Stimulated activated CD4-positive, alpha-beta T cell treated with anti-CD3 and anti-CD28 coated beads, Interleukin-2, amount 100 ng/mL, for 24 hours (primary cell): ENCODE measurements at regions not wholly inside any gene's neighbourhood (a gene's known extent, or its start where the extent isn't known, plus 50 kb on each side); places are given as distances from the start of the nearest gene placed in this dataset.
"Not testable (repeated sequence)": the region's sequence is repeated elsewhere in the genome, so short reads cannot be mapped to it uniquely, and the experiment has no call there.

Experiments
- DNase-seq, 2 donors: peaks; one replicate each; pipeline ENCODE4 v3.0.0-alpha.2; 2020

DNA sequence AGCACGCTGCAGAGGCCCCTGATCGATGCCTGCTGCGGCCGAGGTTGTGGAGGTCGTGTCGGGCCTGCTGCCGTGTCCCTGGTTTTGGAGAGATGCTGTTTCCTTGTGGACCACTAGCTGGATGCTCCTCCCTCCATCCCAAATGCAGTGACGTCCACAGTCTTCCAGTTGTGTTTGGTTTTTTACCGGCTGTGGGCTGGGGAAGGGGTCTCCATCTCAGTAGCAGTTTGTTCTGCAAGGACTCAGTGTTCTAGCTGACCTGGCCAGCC, 143.0 kb upstream of the SHH start:
- no peak for DNase-seq

DNA sequence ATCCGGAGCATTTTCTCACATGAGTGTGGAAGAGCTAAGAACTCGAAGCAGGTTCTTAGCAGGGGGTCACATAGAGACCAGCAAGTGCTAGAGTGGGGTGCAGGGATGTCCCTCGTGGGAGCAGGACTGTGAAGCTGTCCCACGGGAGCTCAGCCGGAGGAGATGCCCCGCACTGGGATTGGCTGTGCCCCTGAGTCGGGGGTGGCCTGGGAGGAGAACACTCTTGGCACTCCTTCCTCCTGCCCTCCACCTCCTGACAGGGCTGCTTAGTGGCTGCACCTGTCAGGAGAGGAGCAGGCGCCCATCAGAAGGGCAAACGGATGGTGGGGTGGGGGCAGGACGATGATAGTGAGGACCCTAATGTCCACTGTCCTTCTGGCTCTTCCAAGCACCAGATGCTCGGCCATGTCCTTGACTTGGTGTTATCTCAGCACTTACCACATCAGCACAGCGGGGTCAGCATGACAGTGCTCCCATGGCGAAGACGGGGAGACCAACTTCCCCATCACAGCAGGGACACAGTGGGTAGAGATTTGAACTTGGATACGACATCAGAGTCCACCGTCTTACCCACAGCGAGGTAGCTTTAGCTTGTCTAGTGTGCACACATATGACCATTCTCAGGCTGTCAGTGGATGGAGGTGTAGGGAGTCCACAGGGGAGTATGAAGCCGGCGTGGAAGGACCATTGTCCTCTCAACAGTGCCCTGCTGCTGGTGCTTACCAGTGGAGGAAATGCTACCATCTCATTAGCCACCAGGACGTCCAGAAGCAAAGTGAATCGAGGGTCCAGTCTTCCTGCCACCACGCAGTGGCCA, 142.5 kb upstream of the SHH start:
- no peak for DNase-seq

DNA sequence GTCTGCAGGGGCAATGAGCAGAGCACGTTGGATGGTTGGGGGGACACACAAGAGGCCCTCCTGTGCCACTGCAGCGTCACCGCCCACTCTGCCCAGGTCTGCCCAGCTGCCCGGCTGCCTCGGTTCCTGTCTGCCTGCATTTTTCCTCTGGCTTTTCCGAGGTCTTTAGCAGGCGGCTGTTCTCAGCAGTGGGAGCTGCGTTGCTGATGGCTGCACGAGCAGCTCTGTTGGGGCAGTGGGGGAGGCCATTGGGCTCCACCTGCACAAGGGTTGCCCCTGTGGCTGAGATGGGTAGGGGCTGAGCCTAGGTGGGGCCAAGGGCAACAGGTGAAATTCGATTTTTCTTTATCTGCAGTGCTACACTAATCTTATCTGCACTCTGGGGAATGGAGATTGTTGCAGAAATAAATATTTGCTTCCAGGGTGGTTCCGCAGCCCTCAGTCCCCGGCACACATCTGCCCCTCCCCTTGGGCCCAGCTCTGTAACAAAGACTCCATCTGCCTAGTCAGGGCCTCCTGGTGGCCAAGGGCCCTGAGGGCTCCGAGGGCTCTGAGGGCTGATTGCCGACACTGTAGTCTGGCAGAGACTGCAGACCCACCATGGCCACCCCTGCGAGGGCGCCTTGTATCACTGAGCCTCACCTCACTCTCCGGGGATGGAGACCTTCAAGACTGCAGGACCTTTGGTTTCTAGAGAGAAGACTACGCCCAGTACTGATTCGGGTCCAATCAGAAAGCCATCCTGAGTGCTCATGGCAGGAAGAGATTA, 141.7 kb upstream of the SHH start:
- no peak for DNase-seq

DNA sequence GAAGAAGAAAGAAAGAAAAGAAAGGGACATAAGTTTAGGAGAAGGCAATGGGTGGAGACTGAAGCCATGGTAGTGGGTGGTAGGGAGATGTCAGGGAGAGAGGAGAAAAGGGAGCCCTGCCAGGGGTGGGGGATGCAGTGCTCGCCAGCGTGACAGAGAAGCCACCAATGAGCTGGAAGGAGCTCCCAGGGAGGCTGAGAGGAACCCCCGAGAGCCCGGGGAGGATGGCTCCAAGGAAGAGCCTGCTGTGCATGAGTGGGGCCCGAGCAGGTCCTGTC, 141.2 kb upstream of the SHH start:
- DNase-seq: no peak

DNA sequence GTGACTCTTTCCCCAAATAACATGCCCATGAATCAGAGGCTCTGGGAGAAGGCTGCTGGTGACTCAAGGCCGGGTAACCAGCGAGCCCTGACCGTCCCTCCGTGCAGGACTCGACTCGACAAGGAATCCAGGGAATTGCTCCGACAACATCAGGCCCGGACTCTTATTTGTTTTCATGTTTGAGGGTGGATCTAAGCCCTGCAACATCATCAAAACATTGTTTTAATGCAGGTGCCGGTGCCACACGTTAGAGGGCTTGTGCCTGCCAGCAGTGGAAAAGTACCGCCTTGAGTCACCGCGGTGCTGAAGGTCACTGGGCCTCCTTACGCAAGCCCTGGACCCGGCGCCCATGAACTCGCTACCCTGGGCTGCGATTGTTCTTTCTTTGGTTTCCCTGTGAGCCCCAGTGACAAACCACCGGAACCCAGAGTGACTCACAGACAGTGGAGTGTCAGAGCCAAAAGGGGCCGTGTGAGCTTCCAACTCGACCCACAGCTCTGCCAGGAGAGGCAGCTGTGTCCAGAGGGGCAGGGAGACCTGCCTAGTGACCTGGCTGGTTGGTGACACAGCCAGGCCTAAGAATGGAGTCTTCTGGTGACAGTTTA, 139.4 kb upstream of the SHH start:
- no peak for DNase-seq

DNA sequence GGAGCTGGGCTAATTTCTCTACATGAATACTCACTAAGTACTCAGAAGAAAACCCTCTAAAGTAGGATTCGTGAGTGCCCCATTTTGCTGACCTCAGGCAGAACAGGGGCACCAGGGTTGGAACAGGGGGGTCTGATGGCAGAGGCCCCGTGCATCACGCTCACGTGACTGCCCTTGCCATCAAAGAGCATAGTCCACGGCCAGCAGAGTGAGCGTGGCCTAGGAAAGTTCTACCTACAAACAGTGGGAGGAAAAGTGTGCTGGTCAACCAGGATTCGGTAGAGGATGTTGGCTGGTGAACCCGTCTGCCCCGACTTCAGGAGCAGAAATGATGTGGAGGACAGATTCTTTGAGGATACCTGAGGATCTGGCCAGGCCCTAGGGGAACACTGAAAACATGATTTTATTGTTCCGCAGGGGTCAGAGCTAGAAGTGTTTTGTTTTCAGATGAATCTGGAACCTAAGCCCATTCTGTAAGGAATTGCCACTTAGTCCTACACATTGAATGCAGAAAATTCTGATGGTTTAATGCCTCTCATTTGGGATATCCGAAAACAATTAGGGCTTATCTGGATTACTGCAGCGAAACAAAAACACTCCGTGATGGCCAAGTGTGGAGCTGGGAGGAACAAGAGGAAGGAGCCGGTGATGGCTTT, 138.8 kb upstream of the SHH start:
- no peak for DNase-seq

DNA sequence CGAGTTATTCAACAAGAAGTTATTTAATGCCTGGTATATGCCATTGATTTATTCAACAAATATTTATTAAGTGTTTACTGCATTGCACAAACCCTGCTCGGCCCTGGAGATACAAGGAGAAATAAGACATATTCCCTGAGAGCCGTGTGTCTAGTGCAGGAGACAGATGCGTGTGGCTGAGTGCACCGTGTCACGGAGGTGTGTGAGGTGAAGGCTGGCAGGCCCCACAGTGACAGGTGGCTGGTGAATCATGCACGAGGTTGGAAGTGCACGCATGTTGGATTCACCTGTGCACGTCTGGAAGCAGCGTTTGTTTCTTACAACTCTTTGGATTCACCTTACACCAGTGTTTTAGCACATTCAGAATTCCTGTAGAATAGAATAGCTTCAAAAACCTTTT, 136.6 kb upstream of the SHH start:
- no peak for DNase-seq

DNA sequence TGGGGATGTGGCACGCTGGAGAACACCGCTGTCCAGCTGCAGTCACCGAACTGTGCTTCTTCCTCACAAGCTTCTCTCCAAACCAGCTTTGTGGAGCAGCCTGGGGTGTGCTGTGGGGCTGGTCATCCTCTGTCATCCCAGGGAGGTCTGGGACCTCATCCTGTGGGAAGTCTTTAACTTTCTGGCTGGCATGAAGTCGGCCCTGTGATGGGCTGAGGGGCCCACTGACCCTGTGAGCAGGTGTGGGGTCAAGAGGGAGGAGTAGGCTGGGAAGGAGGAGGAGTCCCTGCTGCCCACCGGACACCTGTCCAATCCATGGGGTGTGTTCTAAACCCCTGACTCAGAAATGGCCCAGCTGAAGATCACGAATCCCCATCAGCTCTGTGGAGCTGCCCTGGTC, 136.2 kb upstream of the SHH start:
- DNase-seq: no peak

DNA sequence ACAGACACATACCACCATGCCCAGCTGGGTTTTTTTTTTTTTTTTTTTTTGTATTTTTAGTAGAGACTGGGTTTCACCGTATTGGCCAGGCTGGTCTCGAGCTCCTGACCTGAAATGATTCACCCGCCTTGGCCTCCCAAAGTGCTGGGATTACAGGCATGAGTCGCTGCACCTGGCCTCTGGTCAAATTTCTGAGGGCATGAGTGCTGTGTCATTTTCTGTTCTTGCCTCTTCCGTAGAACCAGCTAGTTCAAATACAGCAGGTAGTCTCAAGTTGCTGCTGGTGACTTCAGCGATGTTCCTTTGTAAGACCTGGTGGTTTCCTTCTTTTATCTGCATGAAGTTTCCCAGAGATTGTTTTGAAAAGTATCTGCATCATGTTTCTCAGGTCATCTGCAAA, 134.8 kb upstream of the SHH start:
- DNase-seq: no peak

DNA sequence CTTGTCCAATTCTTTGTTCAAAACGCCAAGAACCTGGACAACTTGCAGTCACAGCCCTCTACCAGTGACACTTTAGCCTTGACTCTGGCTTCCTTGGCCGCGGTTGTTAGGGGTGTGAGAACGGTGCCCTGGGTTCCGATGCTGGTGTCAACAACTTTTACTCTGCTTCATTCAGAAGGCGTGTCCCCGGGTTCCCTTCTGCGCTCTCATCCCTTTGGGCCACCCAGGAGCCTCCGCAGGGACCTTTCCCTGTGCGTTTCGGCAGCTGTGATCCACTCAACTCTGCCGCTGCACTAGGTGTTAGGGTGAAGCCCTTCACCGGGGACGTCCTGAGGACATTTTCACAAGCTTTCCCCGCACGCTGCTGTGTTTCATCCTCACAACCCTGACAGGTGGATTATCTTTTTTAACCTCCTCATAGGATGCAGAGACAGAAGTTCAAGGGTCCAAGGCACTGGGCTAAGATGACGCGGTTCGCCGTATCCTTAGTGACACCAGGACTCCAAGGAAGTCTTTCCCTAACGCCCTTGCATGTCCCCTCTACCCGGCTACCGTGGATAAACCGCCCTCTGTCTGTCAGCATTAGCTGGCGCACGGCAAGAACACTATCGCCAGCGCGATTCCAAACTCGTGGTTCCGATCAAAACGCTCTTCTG, 133.5 kb upstream of the SHH start:
- no peak for DNase-seq

DNA sequence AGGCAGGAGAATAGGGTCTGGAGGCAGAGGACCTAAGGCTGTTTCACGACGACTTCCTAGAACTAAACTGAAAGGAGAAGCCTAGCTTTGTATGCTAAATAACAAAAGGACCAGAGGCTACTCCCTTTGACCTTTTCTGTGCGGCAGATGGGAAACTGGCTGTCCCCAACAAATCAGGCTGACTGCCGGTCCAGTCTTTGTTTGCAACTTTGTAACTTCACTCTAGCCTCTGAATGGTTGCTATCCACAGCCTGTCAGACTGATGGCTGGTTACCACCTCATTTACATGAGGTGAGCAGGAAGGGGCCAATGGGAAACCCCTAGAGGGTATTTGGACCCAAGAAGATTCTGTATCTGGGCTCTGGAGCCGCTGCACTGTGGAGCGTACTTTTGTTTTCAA, 132.6 kb upstream of the SHH start:
- DNase-seq: no peak

DNA sequence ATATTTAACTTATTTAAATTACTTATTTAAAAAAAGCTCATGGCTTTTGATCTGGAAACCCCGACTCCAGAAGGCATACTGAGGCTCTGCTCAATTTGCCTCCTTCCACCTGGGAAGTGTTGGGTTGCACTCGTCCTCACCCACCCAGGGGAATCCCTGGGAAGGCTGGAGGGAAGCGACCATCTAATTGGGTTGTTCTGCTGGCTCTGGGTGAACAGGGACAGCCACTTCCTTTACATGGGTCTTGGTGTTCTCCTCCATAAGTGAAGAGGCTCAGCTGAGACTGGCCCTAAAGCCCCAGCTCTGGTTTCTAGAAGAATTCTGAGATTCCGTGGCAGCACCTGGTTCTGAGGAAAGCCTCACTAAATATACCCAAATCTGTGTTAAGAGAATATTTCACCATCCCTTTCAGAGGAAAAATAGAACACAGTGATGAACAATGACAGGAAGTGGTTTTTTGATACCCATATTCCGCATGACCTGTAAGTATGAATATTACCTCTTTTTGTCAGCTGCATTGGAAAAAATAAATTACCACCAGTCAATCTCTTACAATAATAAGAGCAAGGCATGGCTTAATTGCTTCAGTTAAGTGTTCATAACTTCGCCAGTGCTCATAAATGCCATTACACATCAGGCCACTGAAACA, 131.1 kb upstream of the SHH start:
- DNase-seq: no peak

DNA sequence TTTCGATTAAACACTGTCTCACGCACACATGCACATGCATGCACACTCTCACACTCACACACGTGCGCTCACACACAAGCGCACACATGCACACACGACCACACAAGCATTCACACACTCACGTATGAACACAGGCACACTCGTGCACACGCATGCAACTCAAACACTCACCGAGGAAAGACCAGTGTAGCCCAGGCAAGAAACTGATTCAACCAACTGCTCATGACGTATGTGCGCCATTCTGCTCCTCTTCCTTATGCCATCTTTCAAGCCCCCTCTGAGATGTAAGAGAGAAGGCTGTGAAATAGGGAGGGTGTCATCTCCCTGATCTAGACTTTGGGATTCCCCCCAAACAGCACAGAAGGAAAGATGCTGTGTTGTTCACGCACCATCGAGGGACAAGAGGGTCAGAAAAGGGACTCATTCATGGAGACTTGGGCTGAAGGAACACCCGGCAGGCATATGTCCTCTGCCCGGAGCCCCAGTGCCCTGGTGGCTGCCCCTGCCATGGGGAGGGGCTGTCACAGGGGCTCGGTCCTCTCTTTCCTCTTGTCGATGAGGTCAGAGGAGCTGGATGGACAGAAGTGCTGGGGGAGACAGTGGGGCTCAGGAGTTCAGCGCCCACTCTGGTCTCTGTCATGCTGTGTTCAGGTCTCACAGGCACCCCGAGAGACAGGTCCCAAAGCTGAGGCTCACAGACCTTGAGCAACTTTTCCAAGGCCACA, 130.1 kb upstream of the SHH start:
- no peak for DNase-seq

DNA sequence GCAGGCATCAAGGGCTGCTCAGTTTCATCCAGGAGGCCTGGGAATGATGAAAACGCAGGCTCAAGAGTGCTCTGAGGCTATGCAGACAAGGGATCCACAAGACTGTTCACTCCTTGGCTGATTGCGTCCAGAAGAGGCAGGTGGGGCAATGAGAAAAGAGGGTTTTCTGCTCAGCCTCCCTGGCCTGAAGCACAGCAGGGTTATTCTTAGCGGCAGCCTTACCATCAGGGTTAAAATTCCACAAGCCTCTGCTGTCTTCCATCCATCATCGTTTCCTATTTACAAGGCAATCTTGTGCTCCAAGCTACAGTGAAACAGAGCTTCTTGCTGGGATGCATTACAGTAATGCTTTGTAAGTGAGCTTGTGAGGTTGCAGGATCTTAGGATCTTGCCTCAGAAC, 129.4 kb upstream of the SHH start:
- DNase-seq: no peak

DNA sequence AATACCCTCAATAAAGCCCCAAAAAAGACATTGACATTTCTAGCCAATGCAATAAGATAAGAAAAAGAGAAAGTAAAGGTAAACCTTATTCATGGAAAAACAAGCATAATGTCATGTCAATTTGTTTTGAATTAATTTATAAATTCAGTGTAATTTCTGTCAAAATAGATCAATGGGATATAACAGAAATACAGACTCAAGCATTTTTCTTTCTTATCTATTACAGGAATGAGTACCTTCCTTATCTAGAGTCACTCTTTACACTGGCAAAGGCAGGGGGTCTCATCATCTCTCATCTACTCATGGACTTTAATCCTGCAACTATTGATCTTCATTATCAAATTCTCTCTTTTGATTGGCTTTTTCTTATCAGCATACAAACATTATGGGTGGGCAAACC, 127.1 kb upstream of the SHH start:
- DNase-seq: no peak

DNA sequence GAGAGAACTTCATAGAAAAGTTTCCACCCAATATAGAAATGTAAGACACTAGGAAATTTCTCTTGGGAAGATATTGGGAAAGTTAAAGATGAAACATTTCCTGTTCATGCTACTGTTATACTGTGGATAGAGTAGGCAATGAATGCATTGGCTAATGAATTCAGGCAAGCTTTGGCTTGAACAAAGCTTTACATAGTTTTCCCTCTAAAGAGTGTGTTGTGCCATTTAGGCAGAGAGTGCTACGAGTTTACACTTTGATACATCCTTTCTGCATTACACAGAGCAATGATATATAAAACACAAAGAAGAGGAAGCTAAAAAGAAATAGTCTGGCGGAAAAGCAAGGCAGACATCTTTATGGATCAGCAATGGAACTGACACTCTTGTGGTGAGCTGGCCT, 125.9 kb upstream of the SHH start:
- no peak for DNase-seq

DNA sequence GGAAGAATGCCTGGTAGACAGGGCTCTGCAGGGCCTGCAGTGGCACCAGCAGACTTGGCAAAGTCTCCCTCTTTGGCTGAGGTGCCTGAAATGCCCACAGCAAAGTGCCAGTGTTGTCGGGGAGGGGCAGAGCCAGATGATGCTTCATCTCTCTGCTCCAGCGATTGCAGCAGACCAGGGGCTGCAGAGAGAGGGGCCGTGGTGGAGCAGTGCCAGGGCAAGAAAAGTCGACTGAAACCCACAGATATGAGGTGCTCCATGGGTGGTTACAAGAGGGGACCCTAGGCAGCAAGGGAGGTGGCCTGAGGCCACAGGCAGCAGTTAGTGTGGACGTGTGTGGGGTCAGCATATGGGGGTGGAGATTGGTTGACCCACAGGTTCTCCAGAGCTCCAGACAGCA, 123.5 kb upstream of the SHH start:
- no peak for DNase-seq

DNA sequence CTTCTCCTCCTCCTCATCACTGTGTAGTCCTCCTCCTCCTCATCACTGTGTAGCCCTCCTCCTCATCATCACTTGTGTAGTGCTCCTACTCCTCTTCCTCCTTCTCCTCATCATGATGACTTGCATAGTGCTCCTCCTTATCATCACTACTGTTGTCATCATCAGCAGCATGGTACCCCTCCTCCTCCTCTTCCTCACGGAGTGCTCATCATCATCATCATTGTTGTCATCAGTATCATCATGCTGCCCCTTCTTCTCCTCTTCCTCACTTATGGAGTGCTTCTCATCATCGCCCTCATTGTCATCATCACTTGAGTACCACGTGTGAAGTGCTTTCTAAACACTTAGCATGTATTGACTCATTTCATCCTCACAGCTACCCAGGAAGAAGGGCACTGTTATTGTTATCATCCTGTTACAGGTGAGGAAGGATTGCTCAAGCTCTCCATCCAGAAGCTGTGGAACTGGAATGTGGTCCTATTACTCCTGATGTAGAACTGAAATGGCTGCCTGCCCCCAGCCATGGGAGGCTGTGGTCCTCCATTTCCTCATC, 122.8 kb upstream of the SHH start:
- no peak for DNase-seq

DNA sequence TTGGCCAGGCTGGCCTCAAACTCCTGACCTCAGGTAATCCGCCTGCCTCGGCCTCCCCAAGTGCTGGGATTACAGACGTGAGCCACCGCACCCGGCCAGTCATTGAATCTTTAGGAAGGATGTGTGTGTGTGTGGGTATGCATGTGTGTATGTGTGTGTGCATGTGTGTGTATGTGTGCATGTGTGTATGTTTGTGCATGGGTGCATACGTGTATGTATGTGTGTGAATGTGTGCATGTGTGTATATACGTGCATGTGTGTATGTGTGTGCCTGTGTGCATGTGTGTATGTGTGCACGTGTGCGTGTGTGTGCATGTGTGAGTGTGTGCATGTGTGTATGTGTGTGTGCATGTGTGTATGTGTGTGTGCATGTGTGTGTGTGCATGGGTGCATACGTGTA, 120.1 kb upstream of the SHH start:
- not testable (repeated sequence) for DNase-seq

DNA sequence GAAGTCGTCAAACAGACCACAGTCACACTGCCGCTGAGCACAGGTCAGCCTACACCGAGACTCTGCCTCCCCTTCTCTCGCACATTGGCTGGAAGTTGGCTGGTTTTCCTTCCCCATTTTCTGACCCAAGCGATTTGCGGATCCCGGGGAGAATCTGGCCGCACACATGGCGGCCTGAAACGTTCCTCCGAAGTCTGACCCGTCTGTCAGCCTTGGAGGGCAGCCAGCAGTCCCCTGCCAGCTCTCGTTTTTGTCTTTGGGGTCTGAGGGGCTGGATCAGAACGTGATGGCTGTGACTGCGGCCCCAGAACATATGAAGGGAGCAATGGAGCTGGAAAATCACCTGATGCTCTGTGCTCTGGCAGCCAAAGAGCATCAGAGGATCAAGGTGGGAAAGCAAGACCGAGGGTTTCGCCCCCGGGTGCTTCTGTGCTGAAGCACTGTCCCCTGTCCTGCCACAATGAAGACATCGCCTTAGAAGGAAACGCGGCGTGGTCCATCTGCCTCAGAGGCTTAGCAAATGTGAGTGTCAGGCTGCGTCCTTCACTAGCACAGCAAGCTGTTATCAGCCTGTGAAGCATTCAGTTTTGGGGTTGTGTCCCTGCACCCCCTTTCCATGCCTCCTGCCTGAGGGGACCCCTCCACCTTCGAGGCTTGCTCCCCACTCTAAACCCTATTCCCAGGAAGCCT, 119.3 kb upstream of the SHH start:
- DNase-seq: no peak

DNA sequence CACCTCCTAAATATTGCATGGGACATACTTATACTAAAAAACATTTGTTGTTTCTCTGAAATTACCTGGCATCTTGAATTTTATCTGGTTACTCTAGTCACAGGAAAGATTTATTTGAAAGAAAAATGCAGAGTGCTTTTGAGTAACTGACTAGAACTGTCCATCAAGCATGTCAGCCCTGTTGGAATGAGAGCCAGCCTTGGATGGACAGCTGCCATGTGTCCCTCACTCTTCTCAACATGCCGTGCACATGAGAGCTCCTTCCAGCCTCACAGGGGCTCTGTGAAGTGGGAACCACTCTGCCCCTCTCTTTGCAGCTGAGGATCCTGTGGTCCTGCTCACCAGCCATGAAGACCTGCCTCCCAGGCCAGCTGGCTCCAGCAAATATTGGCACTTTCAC, 118.3 kb upstream of the SHH start:
- no peak for DNase-seq

DNA sequence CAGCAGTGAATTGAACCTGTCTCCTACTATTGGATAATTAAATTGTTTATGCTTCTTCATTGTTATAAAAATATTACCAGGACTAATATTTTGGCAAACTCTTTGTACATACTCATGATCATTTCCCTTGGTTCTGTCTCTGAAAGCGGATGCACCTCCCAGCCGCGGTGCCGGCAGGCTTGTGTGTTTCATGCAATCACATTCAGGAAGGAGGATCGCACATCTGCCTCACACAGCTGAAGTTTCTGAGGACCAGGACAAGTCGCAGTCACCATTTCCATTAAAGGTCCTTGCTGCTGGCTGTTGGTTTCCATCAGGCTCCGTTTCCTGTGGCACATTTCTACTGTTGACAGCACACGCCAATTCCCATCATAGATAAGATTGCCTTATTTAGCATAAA, 117.8 kb upstream of the SHH start:
- no peak for DNase-seq
